Neural cell (in vitro differentiated cells): ENCODE measurements at regions not wholly inside any gene's neighbourhood (a gene's known extent, or its start where the extent isn't known, plus 50 kb on each side); places are given as distances from the start of the nearest gene placed in this dataset.
A peak's percentile ranks its signal among the peaks of the same experiment; 100 is the strongest.
"Not testable (repeated sequence)": the region's sequence is repeated elsewhere in the genome, so short reads cannot be mapped to it uniquely, and the experiment has no call there.

Source experiments
- CTCF ChIP-seq: fragments of 450-650 bp; IDR thresholded peaks from 2 replicates; pipeline ENCODE4 v1.5.1; 2014; ENCODE audit warnings: antibody characterized with exemption, mild to moderate bottlenecking, moderate library complexity; ENCODE audit not compliant: poor library complexity, severe bottlenecking
- EP300 ChIP-seq: fragments of 450-650 bp; conservative IDR thresholded peaks from 2 replicates; pipeline ENCODE4 v1.6.1; 2014; ENCODE audit warnings: antibody characterized with exemption, mild to moderate bottlenecking, moderate library complexity; ENCODE audit not compliant: poor library complexity, severe bottlenecking
- EZH2 ChIP-seq: fragments of 200-600, 300-800 bp; shearing (Covaris generic), sonication (generic); IDR thresholded peaks from 2 replicates; pipeline ENCODE4 v1.6.1; 2014; ENCODE audit warnings: antibody characterized with exemption, low read length, borderline replicate concordance, mild to moderate bottlenecking; ENCODE audit not compliant: insufficient read depth, poor library complexity, severe bottlenecking
- POLR2AphosphoS5 ChIP-seq: IDR thresholded peaks from 2 replicates; pipeline ENCODE4 v1.6.1; 2012
- RAD21 ChIP-seq: fragments of 450-650 bp; conservative IDR thresholded peaks from 2 replicates; pipeline ENCODE4 v1.6.1; 2014; ENCODE audit warnings: antibody characterized with exemption, mild to moderate bottlenecking, moderate library complexity
- REST ChIP-seq: IDR thresholded peaks from 2 replicates; pipeline ENCODE4 v1.6.1; 2012; ENCODE audit warnings: borderline replicate concordance
- SMC3 ChIP-seq: fragments of 450-650 bp; conservative IDR thresholded peaks from 2 replicates; pipeline ENCODE4 v1.6.1; 2014; ENCODE audit warnings: antibody characterized with exemption, mild to moderate bottlenecking, moderate library complexity; ENCODE audit not compliant: poor library complexity

- peak; percentile 13 for TF ChIP-seq CTCF
- TF ChIP-seq EZH2, RAD21, SMC3, REST: not testable (repeated sequence)
- TF ChIP-seq POLR2AphosphoS5 = peak; percentile 87
- peak; percentile 61 for TF ChIP-seq EP300
Measured at GRCh38 chr1:149636286-149637122, 52.9 kb downstream of the PPIAL4C start.
